ENCODE measurements at regions not wholly inside any gene's neighbourhood (a gene's known extent, or its start where the extent isn't known, plus 50 kb on each side); places are given as distances from the start of the nearest gene placed in this dataset.

DNA sequence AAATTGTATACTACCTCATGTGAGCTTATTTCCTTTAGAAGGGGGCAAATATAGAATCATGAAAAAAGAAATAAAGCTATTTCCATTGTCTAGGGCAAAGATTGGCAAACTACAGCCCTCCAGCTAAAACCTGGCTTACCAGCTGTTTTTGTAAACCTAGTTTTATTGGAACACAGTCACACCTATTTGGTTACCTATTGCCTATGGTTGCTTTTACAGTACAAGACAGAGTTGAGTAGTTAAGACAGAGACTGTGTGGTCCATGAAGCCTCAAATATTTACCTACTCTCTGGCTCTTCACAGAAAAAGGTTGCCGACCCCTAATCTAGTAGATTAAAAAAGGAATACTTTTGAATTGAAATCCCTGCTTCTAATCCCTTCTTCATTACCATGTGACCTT, 88.8 kb upstream of the ENPP6 start:
- no peak for TF ChIP-seq CTCF (IDR thresholded peaks at IDR 0.05)
- TF ChIP-seq POLR2A (IDR thresholded peaks at IDR 0.05) = no peak
- 92 to 95% methylated on average over 1 of the region's 1 CpG for WGBS, 2 donors
- intact Hi-C loops (cut with DNase I; ENCODE audit: low total_unique reads) = no loop called here

GRCh38 chr4:184300816-184301215, 83.1 kb upstream of the ENPP6 start:
- intact Hi-C loops (cut with DNase I; ENCODE audit: low total_unique reads) = no loop called here
- WGBS, 2 donors = 97 to 99% methylated on average over 6 of the region's 6 CpGs
- no peak for DNase-seq (ENCODE audit: low spot score in 2 of 2)
- H3K4me3 ChIP-seq (ENCODE audit: low read depth, poor library complexity, severe bottlenecking) = no peak overlapping the region
- TF ChIP-seq POLR2A (IDR thresholded peaks at IDR 0.05) = no peak
- no peak for TF ChIP-seq CTCF (IDR thresholded peaks at IDR 0.05)

More for the DNA sequence above, 88.8 kb upstream of the ENPP6 start:
- no peak overlapping the region for H3K4me3 ChIP-seq (ENCODE audit: low read depth, poor library complexity, severe bottlenecking)
- DNase-seq (ENCODE audit: low spot score in 2 of 2) = no peak

DNA sequence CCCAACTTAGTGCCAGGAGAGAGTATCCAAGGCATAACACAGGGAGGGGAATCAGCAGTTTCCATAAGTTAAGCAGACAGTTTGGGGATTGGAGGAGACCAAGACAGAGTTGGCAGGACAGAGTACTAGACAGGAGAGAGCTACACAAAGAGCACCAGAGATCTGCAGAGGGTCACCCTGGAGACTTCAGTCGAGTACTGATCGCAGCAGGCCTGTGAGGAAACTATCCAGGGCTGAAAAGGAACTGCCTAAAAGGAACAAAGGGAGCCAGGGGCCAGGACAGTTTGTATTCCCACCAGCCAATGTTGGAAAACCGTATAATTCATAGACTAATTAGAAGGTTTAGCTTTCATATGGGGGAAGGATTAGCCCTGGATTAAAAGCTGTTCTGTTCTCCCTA, 80.6 kb upstream of the ENPP6 start:
- H3K4me3 ChIP-seq (ENCODE audit: low read depth, poor library complexity, severe bottlenecking) = no peak overlapping the region
- 71 to 78% methylated on average over 3 of the region's 3 CpGs for WGBS, 2 donors
- TF ChIP-seq POLR2A (IDR thresholded peaks at IDR 0.05) = no peak
- TF ChIP-seq CTCF (IDR thresholded peaks at IDR 0.05) = no peak
- intact Hi-C loops (cut with DNase I; ENCODE audit: low total_unique reads) = no loop called here
- DNase-seq (ENCODE audit: low spot score in 2 of 2) = no peak

GRCh38 chr4:184295206-184295605, 77.5 kb upstream of the ENPP6 start:
- H3K4me3 ChIP-seq (ENCODE audit: low read depth, poor library complexity, severe bottlenecking) = no peak overlapping the region
- intact Hi-C loops (cut with DNase I; ENCODE audit: low total_unique reads) = no loop called here
- 91 to 94% methylated on average over 4 of the region's 4 CpGs for WGBS, 2 donors
- TF ChIP-seq POLR2A (IDR thresholded peaks at IDR 0.05) = no peak
- TF ChIP-seq CTCF (IDR thresholded peaks at IDR 0.05) = no peak
- no peak for DNase-seq (ENCODE audit: low spot score in 2 of 2)

DNA sequence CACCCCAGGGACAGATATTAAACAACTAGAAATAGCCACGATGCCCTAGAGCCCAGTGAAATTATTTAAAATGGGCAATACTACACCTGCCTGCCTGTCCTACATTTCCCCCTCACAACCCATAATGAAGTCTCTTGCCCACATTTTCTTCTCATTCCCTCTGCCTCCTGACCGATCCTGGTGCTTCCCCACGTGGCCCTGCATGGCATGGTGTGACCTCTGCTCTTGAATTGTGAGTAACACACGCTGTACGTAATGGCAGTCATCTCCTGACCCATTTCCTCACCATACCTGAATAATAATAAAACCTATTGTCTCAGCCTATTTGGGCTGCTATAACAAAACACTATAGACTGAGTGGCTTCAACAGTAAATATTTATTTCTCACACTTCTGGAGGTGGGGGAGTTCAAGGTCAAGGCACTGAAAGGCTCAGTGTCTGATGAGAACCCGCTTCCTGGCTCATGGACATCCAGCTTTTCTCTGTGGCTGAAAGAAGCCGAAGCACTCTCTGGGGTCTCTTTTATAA, 77.0 kb upstream of the ENPP6 start:
- H3K4me3 ChIP-seq (ENCODE audit: low read depth, poor library complexity, severe bottlenecking) = no peak overlapping the region
- no peak for DNase-seq (ENCODE audit: low spot score in 2 of 2)
- TF ChIP-seq CTCF (IDR thresholded peaks at IDR 0.05) (no peak), POLR2A (IDR thresholded peaks at IDR 0.05) (no peak)
- WGBS, 2 donors = 84 to 89% methylated on average over 7 of the region's 7 CpGs
- intact Hi-C loops (cut with DNase I; ENCODE audit: low total_unique reads) = no loop called here

DNA sequence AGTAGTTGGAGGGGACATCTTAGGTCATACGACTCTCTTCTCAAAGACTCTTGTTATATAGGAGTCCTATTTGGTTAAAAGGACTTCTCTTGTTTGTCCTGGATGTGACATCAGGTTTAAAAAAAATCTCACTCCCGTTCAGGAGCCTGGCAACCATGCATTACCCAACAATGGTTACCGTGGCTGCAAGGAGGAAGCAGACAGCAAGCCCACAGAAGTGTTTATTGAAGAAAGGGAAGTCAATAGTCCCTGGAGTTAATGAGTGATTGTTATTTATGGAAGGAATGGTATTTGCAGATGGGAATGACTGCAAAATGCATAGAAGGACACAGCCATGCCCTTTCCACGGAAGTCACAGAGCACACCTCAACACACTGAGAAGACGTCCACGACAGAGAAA, 75.9 kb upstream of the ENPP6 start:
- WGBS, 2 donors = 61 to 62% methylated on average over 6 of the region's 6 CpGs
- DNase-seq (ENCODE audit: low spot score in 2 of 2) = no peak
- no peak for TF ChIP-seq POLR2A (IDR thresholded peaks at IDR 0.05)
- intact Hi-C loops (cut with DNase I; ENCODE audit: low total_unique reads) = no loop called here
- no peak overlapping the region for H3K4me3 ChIP-seq (ENCODE audit: low read depth, poor library complexity, severe bottlenecking)
